ENCODE measurements at regions not wholly inside any gene's neighbourhood (a gene's known extent, or its start where the extent isn't known, plus 50 kb on each side); places are given as distances from the start of the nearest gene placed in this dataset.
"Not testable (repeated sequence)": the region's sequence is repeated elsewhere in the genome, so short reads cannot be mapped to it uniquely, and the experiment has no call there.

DNA sequence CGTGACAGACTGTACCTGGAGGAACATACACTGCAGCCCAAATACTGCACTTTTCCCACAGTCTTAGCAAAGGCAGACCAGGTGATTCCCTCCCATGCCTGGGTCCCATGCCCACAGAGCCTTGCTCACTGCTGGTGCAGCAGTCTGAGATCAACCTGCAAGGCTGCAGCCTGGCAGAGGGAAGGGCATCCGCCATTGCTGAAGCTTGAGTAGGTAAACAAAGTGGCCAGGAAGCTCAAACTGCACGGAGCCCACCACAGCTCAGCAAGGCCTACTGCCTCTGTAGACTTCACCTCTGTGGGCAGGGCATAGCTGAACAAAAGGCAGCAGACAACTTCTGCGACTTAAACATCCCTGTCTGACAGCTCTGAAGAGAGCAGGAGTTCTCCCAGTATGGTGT lies 597.8 kb upstream of the MBL2 start:
- no peaks in the 10 kb centered on the region for H3K36me3 ChIP-seq (ENCODE audit: control insufficient read depth in 1 of 2, insufficient read depth in 2 of 2, low read length in 2 of 2)
- no peak overlapping the region for H3K4me3 ChIP-seq (ENCODE audit: low read depth in 1 of 2, low read length in 2 of 2)

DNA sequence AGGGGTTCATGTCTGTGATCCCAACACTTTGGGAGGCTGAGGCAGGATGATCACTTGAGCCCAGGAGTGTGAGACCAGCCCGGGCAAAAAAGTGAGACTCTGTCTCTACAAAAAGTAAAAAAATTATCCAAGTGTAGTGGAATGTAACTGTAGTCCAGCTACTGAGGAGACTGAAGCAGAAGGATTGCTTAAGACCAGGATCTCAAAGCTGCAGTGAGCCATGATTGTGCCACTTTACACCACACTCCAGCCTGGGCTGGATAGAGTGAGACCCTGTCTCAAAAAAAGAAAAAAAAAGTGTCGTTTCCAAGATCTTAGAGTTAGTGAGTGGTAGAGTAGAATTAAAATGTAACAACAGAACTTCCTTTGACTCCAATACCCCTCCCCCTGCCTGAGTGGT lies 589.4 kb upstream of the MBL2 start:
- Histone ChIP-seq H3K4me3 (ENCODE audit: low read depth in 1 of 2, low read length in 2 of 2) (no peak overlapping the region), H3K27me3 (ENCODE audit: control insufficient read depth in 1 of 2, insufficient read depth in 2 of 2, low read length in 2 of 2) (no peaks in the 10 kb centered on the region), H3K9ac (ENCODE audit: low read depth in 1 of 2, low read length in 2 of 2) (no peak overlapping the region)

More for the DNA sequence above, 597.8 kb upstream of the MBL2 start:
- no peaks in the 10 kb centered on the region for H3K9me3 ChIP-seq (ENCODE audit: control insufficient read depth in 1 of 2, low read length in 2 of 2)
- no peaks in the 10 kb centered on the region for H3K4me1 ChIP-seq (ENCODE audit: control insufficient read depth in 1 of 2, insufficient read depth in 2 of 2, low read length in 2 of 2)
- no peak overlapping the region for H3K9ac ChIP-seq (ENCODE audit: low read depth in 1 of 2, low read length in 2 of 2)
- H3K27ac ChIP-seq (ENCODE audit: low read depth, low read length), result no peak overlapping the region
- no peaks in the 10 kb centered on the region for H3K27me3 ChIP-seq (ENCODE audit: control insufficient read depth in 1 of 2, insufficient read depth in 2 of 2, low read length in 2 of 2)

DNA sequence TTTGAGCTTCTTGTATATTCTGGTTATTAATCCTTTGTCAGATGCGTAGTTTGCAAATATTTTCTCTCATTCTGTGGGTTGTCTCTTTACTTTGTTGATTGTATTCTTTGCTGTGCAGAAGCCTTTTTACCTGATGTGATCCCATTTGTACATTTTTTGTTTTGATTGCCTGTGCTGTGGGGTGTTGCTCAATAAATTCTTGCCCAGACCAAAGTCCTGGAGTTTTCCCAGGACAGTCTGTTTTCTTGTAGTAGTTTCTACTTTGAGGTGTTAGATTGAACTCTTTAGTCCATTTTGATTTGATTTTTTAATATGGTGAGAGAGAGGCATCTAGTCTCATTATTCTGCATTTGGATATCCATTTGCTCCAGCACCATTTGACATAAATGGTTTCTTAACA lies 588.7 kb upstream of the MBL2 start:
- H3K9me3 ChIP-seq (ENCODE audit: control insufficient read depth in 1 of 2, low read length in 2 of 2), result no peaks in the 10 kb centered on the region

More for the DNA sequence above, 589.4 kb upstream of the MBL2 start:
- H3K4me1 ChIP-seq (ENCODE audit: control insufficient read depth in 1 of 2, insufficient read depth in 2 of 2, low read length in 2 of 2), result no peaks in the 10 kb centered on the region
- H3K36me3 ChIP-seq (ENCODE audit: control insufficient read depth in 1 of 2, insufficient read depth in 2 of 2, low read length in 2 of 2), result no peaks in the 10 kb centered on the region
- H3K27ac ChIP-seq (ENCODE audit: low read depth, low read length), result no peak overlapping the region
- no peaks in the 10 kb centered on the region for H3K9me3 ChIP-seq (ENCODE audit: control insufficient read depth in 1 of 2, low read length in 2 of 2)

DNA sequence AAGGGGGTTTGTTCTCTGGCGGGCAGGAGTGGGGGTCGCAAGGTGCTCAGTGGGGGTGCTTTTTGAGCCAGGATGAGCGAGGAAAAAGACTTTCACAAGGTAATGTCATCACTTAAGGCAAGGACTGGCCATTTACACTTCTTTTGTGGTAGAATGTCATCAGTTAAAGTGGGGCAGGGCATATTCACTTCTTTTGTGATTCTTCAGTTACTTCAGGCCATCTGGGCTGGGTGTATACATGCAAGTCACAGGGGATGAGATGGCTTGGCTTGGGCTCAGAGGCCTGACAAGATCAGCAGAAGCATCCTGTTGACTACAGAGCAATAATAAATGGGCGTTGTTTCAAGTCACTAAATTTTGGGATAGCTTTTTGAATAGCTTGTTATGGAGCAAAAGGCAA lies 586.4 kb upstream of the MBL2 start:
- not testable (repeated sequence) for H3K9me3 ChIP-seq (ENCODE audit: control insufficient read depth in 1 of 2, low read length in 2 of 2); H3K4me1 ChIP-seq (ENCODE audit: control insufficient read depth in 1 of 2, insufficient read depth in 2 of 2, low read length in 2 of 2); H3K27me3 ChIP-seq (ENCODE audit: control insufficient read depth in 1 of 2, insufficient read depth in 2 of 2, low read length in 2 of 2); H3K27ac ChIP-seq (ENCODE audit: low read depth, low read length); H3K4me3 ChIP-seq (ENCODE audit: low read depth in 1 of 2, low read length in 2 of 2); H3K36me3 ChIP-seq (ENCODE audit: control insufficient read depth in 1 of 2, insufficient read depth in 2 of 2, low read length in 2 of 2); H3K9ac ChIP-seq (ENCODE audit: low read depth in 1 of 2, low read length in 2 of 2)

More for the DNA sequence above, 588.7 kb upstream of the MBL2 start:
- Histone ChIP-seq H3K27ac (ENCODE audit: low read depth, low read length) (no peak overlapping the region), H3K36me3 (ENCODE audit: control insufficient read depth in 1 of 2, insufficient read depth in 2 of 2, low read length in 2 of 2) (no peaks in the 10 kb centered on the region), H3K9ac (ENCODE audit: low read depth in 1 of 2, low read length in 2 of 2) (no peak overlapping the region), H3K4me1 (ENCODE audit: control insufficient read depth in 1 of 2, insufficient read depth in 2 of 2, low read length in 2 of 2) (no peaks in the 10 kb centered on the region), H3K4me3 (ENCODE audit: low read depth in 1 of 2, low read length in 2 of 2) (no peak overlapping the region), H3K27me3 (ENCODE audit: control insufficient read depth in 1 of 2, insufficient read depth in 2 of 2, low read length in 2 of 2) (no peaks in the 10 kb centered on the region)

GRCh38 chr10:53358536-53358935 lies 586.0 kb upstream of the MBL2 start:
- Histone ChIP-seq H3K4me3 (ENCODE audit: low read depth in 1 of 2, low read length in 2 of 2) (no peak overlapping the region), H3K4me1 (ENCODE audit: control insufficient read depth in 1 of 2, insufficient read depth in 2 of 2, low read length in 2 of 2) (no peaks in the 10 kb centered on the region), H3K9me3 (ENCODE audit: control insufficient read depth in 1 of 2, low read length in 2 of 2) (no peaks in the 10 kb centered on the region), H3K27ac (ENCODE audit: low read depth, low read length) (no peak overlapping the region), H3K9ac (ENCODE audit: low read depth in 1 of 2, low read length in 2 of 2) (no peak overlapping the region), H3K36me3 (ENCODE audit: control insufficient read depth in 1 of 2, insufficient read depth in 2 of 2, low read length in 2 of 2) (no peaks in the 10 kb centered on the region), H3K27me3 (ENCODE audit: control insufficient read depth in 1 of 2, insufficient read depth in 2 of 2, low read length in 2 of 2) (no peaks in the 10 kb centered on the region)

GRCh38 chr10:53357587-53357986 lies 585.0 kb upstream of the MBL2 start:
- no peak overlapping the region for H3K4me3 ChIP-seq (ENCODE audit: low read depth in 1 of 2, low read length in 2 of 2)

GRCh38 chr10:53356616-53357349 lies 584.2 kb upstream of the MBL2 start:
- Histone ChIP-seq H3K27ac (ENCODE audit: low read depth, low read length) (no peak overlapping the region), H3K9ac (ENCODE audit: low read depth in 1 of 2, low read length in 2 of 2) (no peak overlapping the region), H3K9me3 (ENCODE audit: control insufficient read depth in 1 of 2, low read length in 2 of 2) (no peaks in the 10 kb centered on the region), H3K4me3 (ENCODE audit: low read depth in 1 of 2, low read length in 2 of 2) (no peak overlapping the region), H3K4me1 (ENCODE audit: control insufficient read depth in 1 of 2, insufficient read depth in 2 of 2, low read length in 2 of 2) (no peaks in the 10 kb centered on the region), H3K27me3 (ENCODE audit: control insufficient read depth in 1 of 2, insufficient read depth in 2 of 2, low read length in 2 of 2) (no peaks in the 10 kb centered on the region), H3K36me3 (ENCODE audit: control insufficient read depth in 1 of 2, insufficient read depth in 2 of 2, low read length in 2 of 2) (no peaks in the 10 kb centered on the region)

More at GRCh38 chr10:53357587-53357986, 585.0 kb upstream of the MBL2 start:
- Histone ChIP-seq H3K9me3 (ENCODE audit: control insufficient read depth in 1 of 2, low read length in 2 of 2) (no peaks in the 10 kb centered on the region), H3K9ac (ENCODE audit: low read depth in 1 of 2, low read length in 2 of 2) (no peak overlapping the region), H3K27ac (ENCODE audit: low read depth, low read length) (no peak overlapping the region), H3K4me1 (ENCODE audit: control insufficient read depth in 1 of 2, insufficient read depth in 2 of 2, low read length in 2 of 2) (no peaks in the 10 kb centered on the region), H3K27me3 (ENCODE audit: control insufficient read depth in 1 of 2, insufficient read depth in 2 of 2, low read length in 2 of 2) (no peaks in the 10 kb centered on the region), H3K36me3 (ENCODE audit: control insufficient read depth in 1 of 2, insufficient read depth in 2 of 2, low read length in 2 of 2) (no peaks in the 10 kb centered on the region)

GRCh38 chr10:53342531-53342930 lies 569.9 kb upstream of the MBL2 start:
- H3K9me3 ChIP-seq (ENCODE audit: control insufficient read depth in 1 of 2, low read length in 2 of 2); H3K36me3 ChIP-seq (ENCODE audit: control insufficient read depth in 1 of 2, insufficient read depth in 2 of 2, low read length in 2 of 2); H3K27ac ChIP-seq (ENCODE audit: low read depth, low read length); H3K4me1 ChIP-seq (ENCODE audit: control insufficient read depth in 1 of 2, insufficient read depth in 2 of 2, low read length in 2 of 2); H3K27me3 ChIP-seq (ENCODE audit: control insufficient read depth in 1 of 2, insufficient read depth in 2 of 2, low read length in 2 of 2); H3K4me3 ChIP-seq (ENCODE audit: low read depth in 1 of 2, low read length in 2 of 2); H3K9ac ChIP-seq (ENCODE audit: low read depth in 1 of 2, low read length in 2 of 2): not testable (repeated sequence)

DNA sequence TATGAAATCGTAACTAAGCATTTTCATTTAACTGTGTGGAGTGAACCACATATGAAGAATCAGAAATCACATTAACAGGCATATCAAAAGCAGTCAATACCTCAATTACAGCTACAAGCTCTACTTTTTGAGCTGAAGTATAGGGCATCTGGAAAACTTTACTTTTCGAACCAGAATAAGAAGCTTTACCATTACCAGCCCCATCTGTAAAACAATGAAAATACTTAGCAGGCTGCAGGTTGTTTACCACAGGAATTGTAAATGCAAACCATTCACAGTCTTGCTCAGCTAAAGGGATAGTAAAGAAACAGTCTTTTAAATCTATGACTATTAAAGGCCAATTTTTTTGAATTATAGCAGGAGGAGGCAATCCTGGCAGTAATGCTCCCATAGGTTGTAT lies 565.6 kb upstream of the MBL2 start:
- not testable (repeated sequence) for H3K9me3 ChIP-seq (ENCODE audit: control insufficient read depth in 1 of 2, low read length in 2 of 2); H3K27me3 ChIP-seq (ENCODE audit: control insufficient read depth in 1 of 2, insufficient read depth in 2 of 2, low read length in 2 of 2); H3K36me3 ChIP-seq (ENCODE audit: control insufficient read depth in 1 of 2, insufficient read depth in 2 of 2, low read length in 2 of 2); H3K9ac ChIP-seq (ENCODE audit: low read depth in 1 of 2, low read length in 2 of 2); H3K4me3 ChIP-seq (ENCODE audit: low read depth in 1 of 2, low read length in 2 of 2); H3K27ac ChIP-seq (ENCODE audit: low read depth, low read length); H3K4me1 ChIP-seq (ENCODE audit: control insufficient read depth in 1 of 2, insufficient read depth in 2 of 2, low read length in 2 of 2)

GRCh38 chr10:53335803-53336422 lies 563.3 kb upstream of the MBL2 start:
- H3K4me1 ChIP-seq (ENCODE audit: control insufficient read depth in 1 of 2, insufficient read depth in 2 of 2, low read length in 2 of 2); H3K36me3 ChIP-seq (ENCODE audit: control insufficient read depth in 1 of 2, insufficient read depth in 2 of 2, low read length in 2 of 2); H3K9me3 ChIP-seq (ENCODE audit: control insufficient read depth in 1 of 2, low read length in 2 of 2): not testable (repeated sequence)

More at GRCh38 chr10:53335803-53336422, 563.3 kb upstream of the MBL2 start:
- H3K9ac ChIP-seq (ENCODE audit: low read depth in 1 of 2, low read length in 2 of 2); H3K27me3 ChIP-seq (ENCODE audit: control insufficient read depth in 1 of 2, insufficient read depth in 2 of 2, low read length in 2 of 2); H3K27ac ChIP-seq (ENCODE audit: low read depth, low read length); H3K4me3 ChIP-seq (ENCODE audit: low read depth in 1 of 2, low read length in 2 of 2): not testable (repeated sequence)

Measured in duodenal mucosa (tissue), 2 donors.